NCI-H128 (cell line): ENCODE measurements at regions not wholly inside any gene's neighbourhood (a gene's known extent, or its start where the extent isn't known, plus 50 kb on each side); places are given as distances from the start of the nearest gene placed in this dataset.

Experiments used
- DNase-seq: peaks from one replicate; lab custom pipeline; 2025; ENCODE audit not compliant: unreplicated experiment; lab: John Stamatoyannopoulos, UW

DNA sequence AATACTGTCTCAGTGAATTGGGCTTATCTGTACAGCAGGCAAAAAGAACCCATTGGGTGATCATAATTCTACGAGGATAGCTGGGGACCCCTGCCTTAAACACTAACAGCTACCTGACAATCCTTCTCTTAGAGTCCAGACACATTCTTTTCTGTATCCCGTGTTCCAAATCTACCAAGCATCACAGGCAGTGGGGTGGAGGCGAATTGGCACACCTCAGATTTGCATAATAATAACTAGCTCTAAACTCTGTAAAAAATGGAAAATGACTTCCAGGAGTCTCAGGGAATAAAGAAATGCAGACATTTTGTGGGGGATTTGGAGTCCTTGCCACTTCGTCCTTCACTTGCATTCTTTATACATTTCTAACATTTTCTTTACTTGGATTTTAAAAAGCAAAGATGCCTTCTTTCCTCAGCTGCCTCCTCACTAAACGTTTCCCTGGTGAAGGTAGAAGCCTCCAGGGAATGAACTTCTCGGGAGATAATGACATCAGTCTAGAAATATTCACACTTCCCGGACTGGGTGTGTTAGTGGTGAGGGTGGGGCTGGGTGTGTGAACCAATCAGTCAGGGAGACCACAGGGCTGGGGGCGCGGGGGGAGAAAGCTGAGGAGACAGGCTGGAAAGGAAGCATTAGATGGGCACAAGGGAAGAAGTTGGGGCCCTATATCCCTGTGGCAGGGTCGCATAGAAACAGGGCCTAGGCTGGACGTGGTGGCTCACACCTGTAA is 59.1 kb upstream of the BOD1L2 start:
- DNase-seq: no peak

DNA sequence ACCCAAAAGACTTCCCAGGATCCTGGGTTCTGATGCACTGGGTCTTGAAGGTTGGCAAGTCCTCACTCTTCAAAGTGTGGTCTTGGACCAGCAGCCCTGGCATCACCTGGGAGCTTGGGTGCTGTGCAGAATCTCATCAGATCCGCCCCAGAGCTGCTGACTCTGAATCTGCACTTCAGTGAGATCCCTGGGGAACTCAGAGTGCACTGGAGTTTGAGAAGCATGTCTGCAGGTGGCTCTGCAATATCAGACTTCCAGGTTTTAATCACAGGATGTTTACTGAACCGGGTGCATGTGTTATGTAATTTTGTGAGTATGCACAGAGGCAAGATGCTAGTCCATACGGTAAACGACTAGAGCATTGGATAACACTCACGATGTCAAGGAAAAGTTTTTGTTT is 58.0 kb upstream of the BOD1L2 start:
- DNase-seq: peak; percentile 34

DNA sequence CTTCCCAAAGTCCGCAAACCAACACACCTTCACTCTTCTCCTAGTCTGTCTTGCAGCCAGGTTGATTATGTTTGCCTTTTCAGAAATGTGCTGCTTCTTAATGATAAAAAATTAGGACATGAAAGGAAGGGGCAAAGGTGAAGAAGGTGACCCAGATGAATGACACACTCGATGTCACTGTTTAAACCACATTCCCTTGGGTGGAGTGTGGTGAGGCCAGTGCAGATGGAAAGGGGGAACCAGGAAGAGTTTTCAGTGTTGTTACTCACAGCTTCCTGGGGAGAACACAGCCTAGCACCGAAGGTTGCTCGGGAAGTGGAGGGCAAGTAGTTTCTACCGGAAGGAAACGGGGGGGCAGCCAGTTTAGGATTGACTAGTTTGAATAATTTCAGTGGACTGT is 57.2 kb upstream of the BOD1L2 start:
- no peak for DNase-seq

DNA sequence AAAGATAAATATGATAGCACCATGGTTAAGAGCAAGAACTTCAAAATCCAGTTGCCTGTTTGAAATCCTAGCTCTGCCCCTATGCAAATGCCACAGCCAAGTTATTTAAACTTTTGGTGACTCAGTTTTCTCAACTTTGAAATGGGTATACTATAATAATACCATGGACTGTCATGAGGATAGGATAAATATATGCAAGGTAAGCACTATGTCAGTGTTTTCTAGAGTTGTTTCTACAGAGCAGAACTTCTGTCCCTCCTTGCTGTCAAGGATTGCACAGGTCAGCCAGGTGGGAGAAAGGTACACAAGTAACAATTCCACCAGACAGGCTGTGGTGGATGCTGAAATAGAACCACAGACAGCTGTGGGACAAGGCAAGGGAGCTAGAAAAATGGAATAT is 55.7 kb upstream of the BOD1L2 start:
- no peak for DNase-seq

GRCh38 chr18:57094175-57094574 is 52.7 kb upstream of the BOD1L2 start:
- no peak for DNase-seq

DNA sequence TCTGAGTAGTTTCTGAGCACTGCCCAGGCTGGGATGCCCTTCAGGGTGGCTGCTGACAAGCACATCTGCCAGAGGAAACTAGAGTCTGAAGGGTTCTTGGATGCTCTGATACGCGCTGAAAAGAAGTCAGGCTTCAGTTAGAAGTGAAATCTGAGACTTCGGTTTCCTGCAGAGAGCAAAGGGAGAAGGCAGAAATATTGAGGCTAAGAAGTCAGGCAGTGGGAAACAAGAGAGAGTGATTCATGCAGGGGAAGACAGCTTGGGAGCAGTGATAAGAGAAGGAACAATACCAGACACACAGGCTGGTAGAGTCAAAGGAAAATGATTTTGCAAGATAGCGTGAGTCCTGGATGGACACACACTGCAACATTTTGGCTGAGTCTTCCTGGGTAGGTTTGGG is 51.0 kb upstream of the BOD1L2 start:
- no peak for DNase-seq
